GM21737 (cell line): ENCODE measurements at regions not wholly inside any gene's neighbourhood (a gene's known extent, or its start where the extent isn't known, plus 50 kb on each side); places are given as distances from the start of the nearest gene placed in this dataset.
"Not testable (repeated sequence)": the region's sequence is repeated elsewhere in the genome, so short reads cannot be mapped to it uniquely, and the experiment has no call there.

Source experiments
- ATAC-seq: cut with Tn5 transposase; IDR thresholded peaks from one replicate; pipeline ENCODE4 v1.9.1; 2021; ENCODE audit warnings: mild to moderate bottlenecking, moderate library complexity; ENCODE audit not compliant: unreplicated experiment

GRCh38 chr14:57150449-57150848 lies 118.3 kb downstream of the EXOC5 start:
- ATAC-seq: no peak

GRCh38 chr14:57139173-57139572 lies 129.5 kb downstream of the EXOC5 start:
- no peak for ATAC-seq

GRCh38 chr14:57136669-57137328 lies 131.9 kb downstream of the EXOC5 start:
- ATAC-seq: no peak

GRCh38 chr14:57127809-57128208 lies 140.9 kb downstream of the EXOC5 start:
- not testable (repeated sequence) for ATAC-seq

- no peak for ATAC-seq
Measured at GRCh38 chr14:57122129-57122528, 146.6 kb downstream of the EXOC5 start.

DNA sequence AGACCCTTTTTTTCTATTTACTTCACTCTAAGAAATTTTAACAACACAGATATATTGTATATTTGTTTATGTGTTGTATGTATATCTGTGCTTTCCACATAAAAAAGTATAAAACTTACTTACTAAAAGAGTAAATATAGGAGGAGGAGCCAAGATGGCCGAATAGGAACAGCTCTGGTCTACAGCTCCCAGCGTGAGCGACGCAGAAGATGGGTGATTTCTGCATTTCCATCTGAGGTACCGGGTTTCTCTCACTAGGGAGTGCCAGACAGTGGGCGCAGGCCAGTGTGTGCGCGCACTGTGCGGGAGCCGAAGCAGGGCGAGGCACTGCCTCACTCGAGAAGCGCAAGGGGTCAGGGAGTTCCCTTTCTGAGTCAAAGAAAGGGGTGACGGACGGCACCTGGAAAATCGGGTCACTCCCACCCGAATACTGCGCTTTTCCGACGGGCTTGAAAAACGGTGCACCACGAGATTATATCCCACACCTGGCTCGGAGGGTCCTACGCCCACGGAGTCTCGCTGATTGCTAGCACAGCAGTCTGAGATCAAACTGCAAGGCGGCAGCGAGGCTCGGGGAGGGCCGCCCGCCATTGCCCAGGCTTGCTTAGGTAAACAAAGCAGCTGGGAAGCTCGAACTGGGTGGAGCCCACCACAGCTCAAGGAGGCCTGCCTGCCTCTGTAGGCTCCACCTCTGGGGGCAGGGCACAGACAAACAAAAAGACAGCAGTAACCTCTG lies 156.5 kb downstream of the EXOC5 start:
- ATAC-seq: not testable (repeated sequence)

- not testable (repeated sequence) for ATAC-seq
Measured at GRCh38 chr14:57110411-57110810, 158.3 kb downstream of the EXOC5 start.

GRCh38 chr14:57091030-57091608 lies 177.6 kb downstream of the EXOC5 start:
- no peak for ATAC-seq

- no peak for ATAC-seq
Measured at GRCh38 chr14:57089901-57090300, 178.8 kb downstream of the EXOC5 start.

- ATAC-seq: no peak
Measured at GRCh38 chr14:57087841-57088240, 180.9 kb downstream of the EXOC5 start.

GRCh38 chr14:57086271-57087162 lies 182.2 kb downstream of the EXOC5 start:
- no peak for ATAC-seq

DNA sequence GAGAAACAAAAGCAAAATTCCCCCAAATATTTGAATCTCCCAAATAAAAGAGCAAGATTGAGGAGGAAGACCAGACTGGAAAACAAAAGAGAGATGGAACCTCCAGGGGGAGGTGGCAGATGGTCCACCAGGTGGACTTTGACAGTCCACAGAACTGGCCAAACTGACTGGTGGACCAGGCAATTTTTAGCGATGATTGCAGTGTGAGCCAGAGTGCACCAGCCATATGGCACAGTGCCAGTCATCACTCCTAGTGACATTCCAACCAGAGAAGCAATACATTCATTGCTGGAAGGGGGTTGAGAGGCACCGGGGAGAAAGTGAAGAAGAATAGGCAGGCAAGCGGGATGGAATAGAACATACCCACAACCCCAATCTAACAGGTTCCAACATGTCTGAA lies 182.9 kb downstream of the EXOC5 start:
- no peak for ATAC-seq

GRCh38 chr14:57085043-57085442 lies 183.7 kb downstream of the EXOC5 start:
- ATAC-seq: no peak

DNA sequence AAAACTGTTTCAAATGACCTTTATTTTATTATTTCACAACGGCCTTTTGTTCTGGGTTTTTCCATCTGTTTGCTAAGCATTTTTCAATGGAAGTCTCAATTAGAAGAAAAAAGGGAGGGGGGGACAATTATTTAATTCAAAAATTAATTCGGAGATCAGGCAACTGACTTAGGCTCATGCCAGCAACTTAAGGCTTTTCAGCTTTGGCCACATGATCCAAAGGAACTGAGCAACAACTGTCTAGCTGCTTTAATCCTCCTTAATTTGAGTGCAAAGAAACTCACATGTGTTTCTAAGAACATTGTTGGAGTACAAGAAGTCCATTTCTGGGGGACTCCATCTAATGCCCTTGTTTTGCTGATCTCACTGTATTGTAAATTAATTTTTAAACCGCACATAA lies 188.0 kb downstream of the EXOC5 start:
- no peak for ATAC-seq

GRCh38 chr14:57078054-57078453 lies 190.7 kb downstream of the EXOC5 start:
- ATAC-seq: no peak

DNA sequence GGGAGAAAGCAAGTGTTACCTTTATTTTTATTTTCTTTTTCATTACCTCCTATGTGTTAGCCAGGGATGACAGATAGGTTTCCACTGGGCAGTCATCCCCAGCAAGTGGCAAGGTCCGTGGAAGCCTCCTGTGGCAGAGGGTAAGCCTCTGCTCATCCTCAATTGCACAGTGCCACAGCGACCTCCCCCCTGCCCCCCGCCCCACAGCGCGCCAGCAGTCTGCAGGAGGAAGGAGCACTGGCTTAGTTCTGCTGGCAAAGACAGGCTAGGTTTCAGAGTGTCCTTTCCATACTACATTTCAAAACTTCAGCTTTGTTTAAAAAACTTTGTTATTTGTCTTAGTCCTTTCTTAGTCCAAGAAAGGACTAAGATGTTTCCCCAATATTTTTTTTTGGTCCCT lies 194.7 kb downstream of the EXOC5 start:
- ATAC-seq: no peak

DNA sequence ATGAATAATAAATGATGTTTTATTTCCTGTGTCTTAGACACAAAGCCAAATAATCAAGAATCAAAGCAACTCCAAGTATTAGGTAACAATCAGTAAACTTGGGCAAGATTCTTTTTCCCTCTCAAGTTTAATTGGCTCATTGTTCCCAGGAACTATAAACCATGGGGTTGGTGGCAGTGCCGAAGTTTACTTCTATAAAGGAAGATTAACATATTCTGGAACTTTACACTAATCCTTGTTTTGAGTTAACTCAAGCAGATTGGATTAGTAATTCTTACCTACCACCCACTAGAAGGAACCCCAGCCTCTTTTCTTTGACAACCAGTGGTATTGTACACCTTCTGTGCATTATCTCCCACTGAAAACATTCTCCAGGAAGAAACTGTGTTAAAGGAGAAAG lies 197.1 kb downstream of the EXOC5 start:
- no peak for ATAC-seq

DNA sequence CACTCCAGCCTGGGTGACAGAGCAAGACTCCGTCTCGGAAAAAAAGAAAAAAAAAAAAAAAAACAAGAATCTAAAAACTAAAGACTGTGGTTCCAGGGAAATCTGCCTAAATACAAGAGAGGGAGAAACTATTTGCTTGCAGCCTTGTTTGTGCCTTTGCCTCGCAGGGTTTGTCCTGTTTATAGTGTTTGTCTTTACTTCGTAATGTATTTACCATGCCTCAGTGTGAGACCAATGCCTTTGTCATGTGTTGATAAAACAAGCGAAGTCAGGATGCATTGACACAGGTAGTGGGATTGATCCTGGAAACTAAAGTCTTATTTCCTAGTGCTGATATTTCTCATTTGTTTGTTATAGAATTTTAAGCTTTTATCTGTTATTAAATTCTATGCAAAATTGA lies 199.0 kb downstream of the EXOC5 start:
- ATAC-seq: no peak

GRCh38 chr14:57068511-57068910 lies 200.2 kb downstream of the EXOC5 start:
- no peak for ATAC-seq

DNA sequence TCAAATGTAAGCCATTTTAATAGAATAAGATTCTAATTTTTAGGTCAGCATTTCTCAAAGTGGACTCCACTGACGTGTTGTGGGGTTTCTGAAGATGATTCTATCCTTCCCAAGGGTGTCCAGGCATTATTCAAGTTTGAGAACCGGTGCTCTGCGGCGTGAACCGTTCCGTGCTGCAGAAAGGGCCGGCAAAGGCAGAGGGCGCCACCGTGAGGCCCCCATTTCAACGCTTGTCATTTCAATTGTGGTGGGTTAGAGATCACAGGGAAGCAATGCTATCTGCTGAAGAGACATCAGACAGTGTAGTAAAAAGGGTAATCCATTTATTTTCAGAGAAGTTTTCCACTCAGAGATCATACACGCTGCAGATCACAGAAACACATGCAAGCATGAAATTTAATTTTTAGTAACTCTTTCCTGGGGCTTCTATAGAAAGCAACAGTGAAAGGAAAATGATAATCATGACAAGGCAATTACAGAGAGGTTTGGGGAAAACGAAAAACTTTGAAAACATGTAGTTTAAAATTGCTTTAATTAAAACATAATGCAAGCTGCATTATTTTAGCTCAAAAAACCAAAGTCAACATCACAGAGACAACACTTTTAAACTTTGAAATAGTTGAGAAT lies 201.7 kb downstream of the EXOC5 start:
- ATAC-seq: no peak

GRCh38 chr14:57066463-57066862 lies 202.2 kb downstream of the EXOC5 start:
- ATAC-seq: no peak
